ENCODE measurements at regions not wholly inside any gene's neighbourhood (a gene's known extent, or its start where the extent isn't known, plus 50 kb on each side); places are given as distances from the start of the nearest gene placed in this dataset.
"Not testable (repeated sequence)": the region's sequence is repeated elsewhere in the genome, so short reads cannot be mapped to it uniquely, and the experiment has no call there.

- in situ Hi-C loops (cut with MboI; ENCODE audit: low pct_unique_long_range_greater_than_20kb, low sequenced_read_pairs): no loop called here
- no peak for DNase-seq
Measured at GRCh38 chr11:19430346-19430745, 189.6 kb upstream of the E2F8 start.

- DNase-seq: no peak
- in situ Hi-C loops (cut with MboI; ENCODE audit: low pct_unique_long_range_greater_than_20kb, low sequenced_read_pairs): no loop called here
Measured at GRCh38 chr11:19429108-19429760, 188.5 kb upstream of the E2F8 start.

DNA sequence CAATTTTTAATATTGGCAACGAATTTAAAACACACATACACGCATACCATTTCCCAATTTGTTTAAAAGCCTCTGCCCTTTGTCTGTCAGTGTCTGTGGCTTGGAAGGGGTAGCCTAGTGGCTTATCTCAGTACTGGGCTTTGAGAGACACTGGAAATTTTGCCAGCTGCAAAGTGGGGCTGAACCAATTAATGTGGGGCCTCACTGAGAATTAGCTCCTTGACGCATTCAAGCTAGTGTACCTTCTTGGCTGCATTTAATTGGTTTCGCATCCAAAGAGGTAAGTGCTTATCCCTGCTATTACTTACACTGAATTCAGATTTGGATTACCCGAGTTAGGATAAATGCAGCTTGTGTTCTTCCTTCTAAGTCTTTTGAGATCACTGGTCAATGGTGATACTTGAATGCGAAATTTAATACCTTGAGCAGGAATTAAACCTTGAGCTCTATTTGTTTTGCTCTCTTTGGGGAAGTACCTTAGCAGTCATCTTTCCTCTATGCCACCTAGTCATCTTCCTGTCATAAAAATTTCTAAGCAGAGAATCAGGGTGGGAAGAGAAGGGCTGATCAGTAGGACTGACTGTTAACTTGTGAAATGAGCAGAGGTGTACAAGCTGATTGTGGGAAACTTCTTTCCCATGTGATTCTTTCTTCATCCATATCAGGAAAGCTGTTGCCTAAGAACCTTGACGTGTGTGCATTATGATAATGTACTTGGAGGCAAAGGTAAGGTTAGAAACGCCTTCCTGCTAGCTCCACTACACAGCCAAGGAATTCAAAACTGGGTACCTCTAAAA lies 187.7 kb upstream of the E2F8 start:
- DNase-seq: no peak
- in situ Hi-C loops (cut with MboI; ENCODE audit: low pct_unique_long_range_greater_than_20kb, low sequenced_read_pairs): no loop called here

GRCh38 chr11:19426756-19427403 lies 186.1 kb upstream of the E2F8 start:
- in situ Hi-C loops (cut with MboI; ENCODE audit: low pct_unique_long_range_greater_than_20kb, low sequenced_read_pairs): no loop called here
- DNase-seq: no peak

GRCh38 chr11:19426011-19426755 lies 185.4 kb upstream of the E2F8 start:
- DNase-seq: no peak
- in situ Hi-C loops (cut with MboI; ENCODE audit: low pct_unique_long_range_greater_than_20kb, low sequenced_read_pairs): no loop called here

- no peak for DNase-seq
- in situ Hi-C loops (cut with MboI; ENCODE audit: low pct_unique_long_range_greater_than_20kb, low sequenced_read_pairs): no loop called here
Measured at GRCh38 chr11:19422276-19422675, 181.5 kb upstream of the E2F8 start.

DNA sequence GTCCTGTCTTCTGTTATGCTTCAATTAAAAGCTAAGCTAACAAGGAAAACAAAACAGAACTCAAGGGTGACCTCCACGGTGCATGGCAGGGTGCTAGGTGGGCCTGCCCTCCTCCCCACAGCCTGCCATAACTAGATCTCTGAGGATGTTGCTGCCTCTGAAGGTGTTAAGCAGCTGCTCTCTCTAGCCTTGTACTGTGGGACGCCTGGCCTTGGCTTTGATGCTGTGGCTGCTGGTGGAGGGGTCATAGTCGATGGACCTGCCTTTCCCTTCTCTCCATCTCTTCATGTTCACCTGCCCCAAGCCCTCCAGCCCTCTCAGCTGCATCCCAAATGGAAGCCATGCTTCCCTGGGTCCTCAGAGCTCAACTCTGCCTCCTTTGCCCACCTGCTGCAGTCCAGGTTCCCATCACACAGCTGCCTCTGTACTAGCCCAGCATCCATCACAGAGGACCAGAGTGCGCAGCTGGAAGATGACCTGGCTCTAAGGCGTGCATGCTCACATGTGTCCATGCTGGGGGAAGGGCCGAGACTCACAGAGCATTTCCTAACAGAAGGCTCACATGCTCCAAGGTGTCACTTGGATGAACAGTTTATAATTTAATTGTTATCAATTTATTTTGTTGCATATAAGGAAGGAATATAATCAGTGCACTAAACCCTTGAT lies 180.3 kb upstream of the E2F8 start:
- DNase-seq: no peak
- in situ Hi-C loops (cut with MboI; ENCODE audit: low pct_unique_long_range_greater_than_20kb, low sequenced_read_pairs): no loop called here

DNA sequence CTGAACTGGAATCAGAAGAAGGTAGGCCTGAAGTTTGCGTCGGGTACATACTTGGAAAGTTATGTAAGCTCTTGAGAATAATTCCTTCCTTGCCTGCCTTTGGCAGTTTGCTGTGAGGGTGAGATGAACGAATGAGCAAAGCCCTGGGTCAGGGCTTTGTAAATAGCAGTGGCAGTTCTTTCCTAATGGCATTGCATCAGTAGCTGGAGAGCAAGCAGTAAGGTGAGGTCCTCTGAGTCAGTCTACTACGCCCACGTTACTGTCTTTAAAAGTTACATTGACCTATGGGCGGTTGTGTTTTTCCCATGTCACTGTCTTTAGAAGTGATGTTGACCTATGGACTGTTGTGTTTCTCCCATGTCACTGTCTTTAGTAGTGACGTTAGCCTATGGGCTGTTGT lies 179.1 kb upstream of the E2F8 start:
- DNase-seq: no peak
- in situ Hi-C loops (cut with MboI; ENCODE audit: low pct_unique_long_range_greater_than_20kb, low sequenced_read_pairs): no loop called here

GRCh38 chr11:19419021-19419750 lies 178.4 kb upstream of the E2F8 start:
- no peak for DNase-seq
- in situ Hi-C loops (cut with MboI; ENCODE audit: low pct_unique_long_range_greater_than_20kb, low sequenced_read_pairs): no loop called here

DNA sequence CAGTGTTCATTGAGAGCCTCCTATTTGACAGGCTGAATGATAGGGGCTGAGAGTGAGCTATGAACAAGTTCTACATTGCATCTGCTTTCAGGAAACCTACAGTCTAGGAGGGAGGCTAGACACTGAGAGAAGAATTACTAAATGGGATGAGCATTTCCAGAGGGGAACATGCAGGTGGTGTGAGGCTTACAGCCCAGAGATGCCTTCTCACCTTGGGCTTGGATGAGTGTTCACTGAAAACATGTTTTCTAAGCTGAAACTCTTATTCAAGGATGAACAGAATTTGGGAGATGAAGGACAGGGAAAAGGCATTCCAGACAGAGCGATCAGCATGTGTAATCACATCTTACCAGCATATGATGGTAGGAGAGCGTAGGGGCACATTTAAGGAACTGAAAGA lies 177.5 kb upstream of the E2F8 start:
- in situ Hi-C loops (cut with MboI; ENCODE audit: low pct_unique_long_range_greater_than_20kb, low sequenced_read_pairs): no loop called here
- DNase-seq: no peak

GRCh38 chr11:19412070-19412469 lies 171.3 kb upstream of the E2F8 start:
- in situ Hi-C loops (cut with MboI; ENCODE audit: low pct_unique_long_range_greater_than_20kb, low sequenced_read_pairs); DNase-seq: not testable (repeated sequence)

DNA sequence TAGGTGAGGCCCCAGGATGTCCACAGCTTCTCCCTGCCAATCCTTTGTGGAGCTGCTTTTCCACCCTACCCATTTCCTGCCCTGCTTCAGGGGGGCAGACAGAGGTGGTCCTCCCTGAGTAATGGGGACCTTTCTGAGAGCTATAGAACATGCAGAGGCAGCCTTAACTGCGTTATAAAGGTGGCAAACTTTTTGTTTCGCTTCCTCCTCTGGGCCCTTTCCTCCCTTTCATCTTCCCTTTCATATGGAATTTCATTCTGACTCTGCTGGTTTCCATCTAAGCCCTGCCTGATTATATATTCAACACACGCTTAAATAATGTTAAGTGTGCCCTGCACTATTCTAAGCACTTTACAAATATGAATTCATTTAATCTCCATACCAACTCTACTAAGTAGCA lies 169.3 kb upstream of the E2F8 start:
- DNase-seq: no peak
- in situ Hi-C loops (cut with MboI; ENCODE audit: low pct_unique_long_range_greater_than_20kb, low sequenced_read_pairs): no loop called here

DNA sequence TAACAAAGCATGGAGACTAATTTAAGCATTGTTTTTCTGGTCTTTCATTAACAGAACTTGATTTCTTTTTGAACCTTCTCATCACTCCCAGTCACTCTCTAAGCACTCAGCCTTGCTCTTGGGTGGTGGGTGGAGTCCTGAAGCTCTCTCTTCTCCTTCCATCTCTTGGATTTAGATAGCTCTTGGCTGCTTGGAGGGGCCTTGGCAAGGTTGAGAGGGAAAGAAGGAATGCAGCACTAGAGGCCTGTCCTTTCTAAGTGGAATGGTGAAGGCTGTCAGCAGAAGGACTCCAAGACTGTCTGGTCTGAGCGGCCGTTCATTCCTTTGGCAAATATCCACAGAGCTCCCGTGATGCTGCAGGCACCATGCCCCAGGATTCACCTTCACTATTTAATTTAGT lies 168.6 kb upstream of the E2F8 start:
- no peak for DNase-seq
- in situ Hi-C loops (cut with MboI; ENCODE audit: low pct_unique_long_range_greater_than_20kb, low sequenced_read_pairs): no loop called here

DNA sequence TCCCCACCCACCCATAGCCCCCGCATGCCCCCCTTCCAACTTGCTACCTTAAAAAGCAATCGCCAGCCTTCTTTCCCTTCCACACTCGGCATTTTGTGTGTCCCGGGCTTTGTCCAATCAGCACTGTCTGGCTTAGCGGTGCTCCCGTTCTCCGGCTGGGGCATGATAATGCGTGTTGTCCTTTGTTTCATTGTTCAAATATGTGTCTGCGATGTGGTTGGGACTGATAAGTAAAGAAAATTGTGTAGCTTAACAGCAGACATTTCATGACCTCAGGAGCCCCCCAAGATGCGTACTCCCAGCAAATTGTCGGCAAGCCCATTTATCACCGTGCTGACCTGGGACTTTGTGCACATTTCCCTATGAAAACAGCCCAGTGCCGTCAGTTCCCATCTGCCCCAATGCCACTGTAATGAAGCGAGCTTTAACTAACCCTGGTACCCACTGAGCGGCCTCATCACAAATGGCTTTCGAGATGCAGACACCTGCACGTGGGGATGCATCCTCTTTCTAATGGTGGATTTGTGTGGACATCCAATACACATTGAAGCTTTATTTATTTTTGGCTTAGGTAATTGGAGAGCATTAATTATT lies 167.0 kb upstream of the E2F8 start:
- no peak for DNase-seq
- in situ Hi-C loops (cut with MboI; ENCODE audit: low pct_unique_long_range_greater_than_20kb, low sequenced_read_pairs): no loop called here

GRCh38 chr11:19405966-19406365 lies 165.2 kb upstream of the E2F8 start:
- in situ Hi-C loops (cut with MboI; ENCODE audit: low pct_unique_long_range_greater_than_20kb, low sequenced_read_pairs): no loop called here
- DNase-seq: no peak

DNA sequence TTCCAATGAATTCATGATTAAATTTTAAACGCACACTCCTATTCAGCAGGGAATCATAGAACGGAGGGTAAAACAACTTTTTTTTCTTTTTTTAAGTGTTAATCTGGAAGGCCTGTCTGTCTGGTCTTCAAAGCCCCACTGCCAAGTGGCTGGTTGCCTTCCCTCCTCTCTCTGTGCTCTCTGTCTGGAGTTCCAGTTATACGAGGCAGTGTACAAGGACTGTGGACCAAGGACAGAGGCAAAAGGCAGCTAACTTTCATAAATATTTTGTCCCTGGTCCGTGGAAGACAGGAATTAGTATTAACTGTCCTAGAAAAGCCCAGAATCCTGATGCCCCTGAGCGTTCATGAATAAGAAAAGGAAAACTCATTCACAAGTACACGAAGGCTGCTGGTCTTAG lies 164.0 kb upstream of the E2F8 start:
- DNase-seq: no peak
- in situ Hi-C loops (cut with MboI; ENCODE audit: low pct_unique_long_range_greater_than_20kb, low sequenced_read_pairs): no loop called here

GRCh38 chr11:19403196-19403895 lies 162.6 kb upstream of the E2F8 start:
- in situ Hi-C loops (cut with MboI; ENCODE audit: low pct_unique_long_range_greater_than_20kb, low sequenced_read_pairs): no loop called here
- DNase-seq: no peak

DNA sequence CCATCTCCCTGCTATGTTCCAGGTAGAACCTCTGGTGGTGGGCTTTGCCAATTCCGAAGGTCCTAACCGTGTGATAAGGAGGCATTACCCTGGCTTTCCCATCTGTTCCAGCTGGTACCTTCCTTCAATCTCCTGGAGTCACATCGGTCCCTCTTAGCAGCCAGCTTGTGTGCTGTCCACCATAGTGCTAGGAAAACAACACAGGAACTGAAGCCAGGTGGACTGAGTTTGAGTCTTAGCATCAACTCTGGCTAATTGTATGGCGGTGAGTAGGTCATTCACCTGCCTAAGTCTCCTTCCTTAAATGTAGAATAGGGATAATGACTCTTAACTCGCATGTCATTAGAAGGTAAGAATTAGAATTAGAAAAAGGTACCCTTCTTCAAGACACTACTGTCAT lies 159.6 kb upstream of the E2F8 start:
- in situ Hi-C loops (cut with MboI; ENCODE audit: low pct_unique_long_range_greater_than_20kb, low sequenced_read_pairs): no loop called here
- no peak for DNase-seq

Data from KBM-7 (cell line).